ENCODE measurements at regions not wholly inside any gene's neighbourhood (a gene's known extent, or its start where the extent isn't known, plus 50 kb on each side); places are given as distances from the start of the nearest gene placed in this dataset.

DNA sequence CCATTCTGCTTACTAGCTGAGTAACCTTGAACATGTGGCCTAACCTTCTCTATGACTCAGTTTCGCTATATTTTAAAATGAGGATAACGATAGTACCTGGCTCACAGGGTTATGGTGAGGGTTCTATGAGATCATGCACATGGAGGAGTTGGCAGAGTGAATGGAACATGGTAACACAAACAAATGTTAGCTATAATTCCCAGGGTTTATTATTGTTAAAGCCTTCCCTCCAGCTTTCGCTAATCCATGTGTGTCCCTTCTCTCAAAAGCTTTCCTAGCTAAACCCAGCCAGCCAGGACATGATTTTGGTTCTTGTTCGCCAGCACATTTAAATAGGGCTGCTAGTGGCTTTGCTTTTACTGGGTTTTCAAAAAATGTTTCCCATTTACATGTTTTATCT, 361.0 kb upstream of the NFE2L3 start:
- DNase-seq = no peak
- peaks cover 0 to 45% (median 14%) of the 10 kb centered on the region in 3 donors for H3K4me1 ChIP-seq
- no peaks in the 10 kb centered on the region for H3K9me3 ChIP-seq
- H3K4me3 ChIP-seq = no peak overlapping the region
- no peaks in the 10 kb centered on the region for H3K36me3 ChIP-seq
- WGBS, 2 donors = 26 to 36% methylated on average over 4 of the region's 4 CpGs
- H3K27ac ChIP-seq = peak overlapping the region in 3 of 4 donors; percentile 64 to 81 (median 80)
- no peak for TF ChIP-seq POLR2A (IDR thresholded peaks at IDR 0.05)
- TF ChIP-seq CTCF (IDR thresholded peaks at IDR 0.05) = no peak
- intact Hi-C loops (cut with DNase I) = no loop called here
- no peaks in the 10 kb centered on the region for H3K27me3 ChIP-seq

DNA sequence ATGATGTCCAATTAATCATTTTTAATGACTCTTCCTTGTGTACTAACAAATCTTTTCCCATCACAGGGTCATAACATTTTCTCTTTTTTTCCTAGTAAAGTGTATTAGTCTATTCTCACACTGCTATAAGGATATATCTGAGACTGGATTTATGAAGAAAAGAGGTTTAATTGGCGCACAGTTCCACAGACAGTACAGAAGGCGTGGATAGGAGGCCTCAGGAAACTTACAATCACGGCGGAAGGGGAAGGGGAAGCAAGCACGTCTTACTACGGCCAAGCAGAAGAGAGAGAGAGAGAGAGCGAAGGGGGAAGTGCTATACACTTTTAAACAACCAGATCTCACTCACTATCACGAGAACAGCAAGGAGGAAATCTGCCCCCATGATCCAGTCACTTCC, 359.4 kb upstream of the NFE2L3 start:
- Histone ChIP-seq H3K36me3 (no peaks in the 10 kb centered on the region), H3K9me3 (no peaks in the 10 kb centered on the region), H3K4me1 (peaks cover 0 to 38% (median 14%) of the 10 kb centered on the region in 3 donors), H3K27ac (peak overlapping the region in 3 of 4 donors; percentile 6 to 64 (median 34)), H3K4me3 (no peak overlapping the region), H3K27me3 (no peaks in the 10 kb centered on the region)
- 72 to 77% methylated on average over 8 of the region's 8 CpGs for WGBS, 2 donors
- intact Hi-C loops (cut with DNase I) = no loop called here
- TF ChIP-seq POLR2A (IDR thresholded peaks at IDR 0.05) (no peak), CTCF (IDR thresholded peaks at IDR 0.05) (no peak)
- no peak for DNase-seq

DNA sequence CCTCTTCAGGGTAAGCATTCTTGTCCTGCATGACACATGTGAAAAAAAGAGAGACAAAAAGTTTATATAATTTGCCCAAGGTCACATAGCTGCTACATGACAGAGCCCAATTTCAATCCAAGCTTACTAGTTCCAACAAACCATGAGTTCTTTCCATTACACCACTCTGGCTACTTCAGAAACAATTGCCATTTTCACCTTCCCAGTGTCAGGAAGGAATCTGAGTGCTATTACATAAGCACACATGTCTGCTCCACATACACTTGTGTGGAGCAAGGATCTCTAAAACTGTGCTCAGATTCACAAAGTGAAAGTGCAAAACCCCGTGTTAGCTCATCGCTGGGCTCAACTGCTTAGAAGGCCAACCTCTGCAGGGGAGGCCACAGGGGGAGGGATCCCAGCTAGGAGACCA, 356.2 kb upstream of the NFE2L3 start:
- H3K36me3 ChIP-seq = no peaks in the 10 kb centered on the region
- H3K27me3 ChIP-seq = no peaks in the 10 kb centered on the region
- no peak overlapping the region for H3K4me3 ChIP-seq
- intact Hi-C loops (cut with DNase I) = no loop called here
- no peak for DNase-seq
- TF ChIP-seq CTCF (IDR thresholded peaks at IDR 0.05) (no peak), POLR2A (IDR thresholded peaks at IDR 0.05) (no peak)
- no peaks in the 10 kb centered on the region for H3K9me3 ChIP-seq
- H3K4me1 ChIP-seq = peaks cover 0 to 18% (median 4%) of the 10 kb centered on the region in 3 donors
- H3K27ac ChIP-seq = peak overlapping the region in 3 of 4 donors; percentile 54 to 70 (median 66)
- 50 to 52% methylated on average over 2 of the region's 2 CpGs for WGBS, 2 donors

- no peak for TF ChIP-seq POLR2A (IDR thresholded peaks at IDR 0.05)
- TF ChIP-seq CTCF (IDR thresholded peaks at IDR 0.05) = no peak
- WGBS, 2 donors = 86 to 100% methylated on average over 1 of the region's 1 CpG
- no peaks in the 10 kb centered on the region for H3K27me3 ChIP-seq
- H3K4me1 ChIP-seq = peaks cover 0 to 21% (median 1%) of the 10 kb centered on the region in 3 donors
- no peaks in the 10 kb centered on the region for H3K36me3 ChIP-seq
- DNase-seq = no peak
- no peak overlapping the region for H3K4me3 ChIP-seq
- H3K27ac ChIP-seq = no peak overlapping the region
- intact Hi-C loops (cut with DNase I) = no loop called here
- H3K9me3 ChIP-seq = no peaks in the 10 kb centered on the region
Observed at GRCh38 chr7:25798344-25798743, 353.7 kb upstream of the NFE2L3 start.

DNA sequence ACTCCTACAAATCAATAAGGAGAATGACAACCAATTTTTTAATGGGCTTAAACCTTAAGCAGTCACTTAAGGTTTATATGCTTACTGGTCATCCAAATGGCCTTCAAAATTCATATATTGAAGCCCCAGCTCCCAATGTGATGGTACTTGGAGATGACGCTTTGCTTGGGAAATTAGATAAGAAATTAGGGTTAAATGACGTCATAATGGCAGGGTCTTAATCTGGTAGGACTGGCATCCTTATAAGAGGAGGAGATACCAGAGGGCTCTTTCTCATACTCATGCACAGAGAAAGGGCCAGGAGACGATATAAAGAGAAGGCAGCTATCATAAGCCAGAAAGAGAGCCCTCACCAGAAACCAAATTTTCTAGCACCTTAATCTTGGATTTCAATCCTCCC, 350.8 kb upstream of the NFE2L3 start:
- WGBS, 2 donors = 91 to 100% methylated on average over 3 of the region's 3 CpGs
- TF ChIP-seq CTCF (IDR thresholded peaks at IDR 0.05) (no peak), POLR2A (IDR thresholded peaks at IDR 0.05) (no peak)

More for the DNA sequence above, 350.8 kb upstream of the NFE2L3 start:
- H3K4me1 ChIP-seq = peaks cover 0 to 42% (median 21%) of the 10 kb centered on the region in 3 donors
- intact Hi-C loops (cut with DNase I) = no loop called here
- H3K27me3 ChIP-seq = no peaks in the 10 kb centered on the region
- H3K9me3 ChIP-seq = no peaks in the 10 kb centered on the region
- no peaks in the 10 kb centered on the region for H3K36me3 ChIP-seq
- DNase-seq = no peak
- no peak overlapping the region for H3K4me3 ChIP-seq
- no peak overlapping the region for H3K27ac ChIP-seq
